ENCODE measurements at regions not wholly inside any gene's neighbourhood (a gene's known extent, or its start where the extent isn't known, plus 50 kb on each side); places are given as distances from the start of the nearest gene placed in this dataset.

DNA sequence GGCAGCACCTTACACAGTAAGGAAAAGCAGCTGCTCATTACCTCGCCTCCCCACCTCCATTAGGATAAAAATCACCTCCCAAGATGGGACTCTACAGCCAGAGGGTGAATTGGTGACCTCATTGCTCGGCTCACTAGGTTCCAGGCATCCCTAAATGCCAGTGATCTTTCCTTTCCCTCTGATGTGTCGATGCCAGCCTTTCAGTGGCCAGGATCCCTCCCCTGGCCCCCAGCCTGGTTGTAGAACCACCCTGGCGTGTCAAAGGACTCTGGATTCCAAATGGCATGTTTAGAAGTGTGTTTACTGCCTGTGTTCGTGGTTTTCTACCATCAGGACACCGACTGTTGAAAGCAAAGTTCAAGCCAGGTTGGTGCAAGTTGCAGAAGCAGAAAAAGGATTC is 72.1 kb upstream of the LYRM9 start:
- WGBS, 2 experiments (ENCODE audit: insufficient coverage in 1 of 2, insufficient read length in 1 of 2) = 92 to 95% methylated on average over 3 to 6 of the region's 6 CpGs
- H3K27ac ChIP-seq (ENCODE audit: low read depth, low read length) = no peak overlapping the region
- no peak for DNase-seq
- no peak overlapping the region for H3K9ac ChIP-seq (ENCODE audit: extremely low read depth, low read length, poor library complexity, severe bottlenecking)
- H3K9me3 ChIP-seq (ENCODE audit: control insufficient read depth, low read length) = no peaks in the 10 kb centered on the region
- no peaks in the 10 kb centered on the region for H3K9me3 Mint-ChIP-seq
- H3K36me3 Mint-ChIP-seq (ENCODE audit: low read depth) = no peaks in the 10 kb centered on the region
- H3K4me3 ChIP-seq (ENCODE audit: low read length) = no peak overlapping the region
- no peaks in the 10 kb centered on the region for H3K36me3 ChIP-seq (ENCODE audit: control insufficient read depth, insufficient read depth, low read length)
- TF ChIP-seq CTCF (conservative IDR thresholded peaks at IDR 0.05) = no peak
- peaks cover 22% of the 10 kb centered on the region for H3K27me3 ChIP-seq (ENCODE audit: control insufficient read depth, insufficient read depth, low read length, poor library complexity, severe bottlenecking)
- peaks cover 10% of the 10 kb centered on the region for H3K4me1 Mint-ChIP-seq
- no peak overlapping the region for H3K27ac Mint-ChIP-seq
- H3K4me3 Mint-ChIP-seq = no peak overlapping the region
- H3K27me3 Mint-ChIP-seq (ENCODE audit: insufficient read depth) = peaks cover 22% of the 10 kb centered on the region
- H3K4me1 ChIP-seq (ENCODE audit: control insufficient read depth, insufficient read depth, low read length) = no peaks in the 10 kb centered on the region

DNA sequence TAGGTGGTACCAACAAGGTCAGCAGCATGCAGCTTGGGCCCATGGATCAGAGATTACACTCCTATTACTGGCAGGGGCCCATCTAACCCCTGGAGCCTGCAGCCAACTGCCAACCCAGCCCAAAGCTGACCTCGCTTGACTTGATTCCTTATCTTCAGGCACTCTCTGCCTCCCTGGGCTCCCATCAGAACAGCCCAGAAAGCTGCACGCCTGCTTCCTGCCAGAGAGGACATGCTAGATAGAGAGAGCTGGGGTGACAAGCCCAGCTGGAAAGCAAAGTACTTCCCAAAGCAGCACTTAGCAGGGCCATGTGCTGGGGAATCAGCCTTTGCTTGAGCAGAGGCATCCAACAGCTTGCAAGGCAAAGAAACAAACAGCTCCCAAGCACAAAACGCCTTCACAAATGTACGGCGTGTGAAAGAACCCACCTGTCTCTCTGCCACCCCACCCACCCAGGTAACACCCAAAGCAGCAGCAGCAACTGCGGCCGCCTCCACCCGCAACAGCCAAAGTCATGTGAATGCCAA is 74.2 kb upstream of the NLK start:
- H3K4me3 Mint-ChIP-seq = no peak overlapping the region
- DNase-seq = no peak
- TF ChIP-seq CTCF (conservative IDR thresholded peaks at IDR 0.05) = no peak
- H3K27me3 Mint-ChIP-seq (ENCODE audit: insufficient read depth) = peaks cover 10% of the 10 kb centered on the region
- Histone ChIP-seq H3K27ac (ENCODE audit: low read depth, low read length) (no peak overlapping the region), H3K36me3 (ENCODE audit: control insufficient read depth, insufficient read depth, low read length) (no peaks in the 10 kb centered on the region), H3K4me3 (ENCODE audit: low read length) (no peak overlapping the region), H3K9me3 (ENCODE audit: control insufficient read depth, low read length) (no peaks in the 10 kb centered on the region), H3K4me1 (ENCODE audit: control insufficient read depth, insufficient read depth, low read length) (no peaks in the 10 kb centered on the region), H3K9ac (ENCODE audit: extremely low read depth, low read length, poor library complexity, severe bottlenecking) (no peak overlapping the region), H3K27me3 (ENCODE audit: control insufficient read depth, insufficient read depth, low read length, poor library complexity, severe bottlenecking) (peaks cover 4% of the 10 kb centered on the region)
- no peaks in the 10 kb centered on the region for H3K36me3 Mint-ChIP-seq (ENCODE audit: low read depth)
- H3K27ac Mint-ChIP-seq = no peak overlapping the region
- no peaks in the 10 kb centered on the region for H3K9me3 Mint-ChIP-seq
- peaks cover 10% of the 10 kb centered on the region for H3K4me1 Mint-ChIP-seq
- WGBS, 2 experiments (ENCODE audit: insufficient coverage in 1 of 2, insufficient read length in 1 of 2) = 89 to 96% methylated on average over 8 of the region's 8 CpGs

GRCh38 chr17:27970587-27970986 is 71.9 kb upstream of the NLK start:
- Histone ChIP-seq H3K36me3 (ENCODE audit: control insufficient read depth, insufficient read depth, low read length) (no peaks in the 10 kb centered on the region), H3K9ac (ENCODE audit: extremely low read depth, low read length, poor library complexity, severe bottlenecking) (no peak overlapping the region)

More at GRCh38 chr17:27970587-27970986, 71.9 kb upstream of the NLK start:
- H3K9me3 ChIP-seq (ENCODE audit: control insufficient read depth, low read length) = no peaks in the 10 kb centered on the region
- WGBS, 2 experiments (ENCODE audit: insufficient coverage in 1 of 2, insufficient read length in 1 of 2) = 85% methylated on average over 3 of the region's 3 CpGs; no CpG with 5 or more reads in 1 of the 2 experiments
- DNase-seq = no peak
- TF ChIP-seq CTCF (conservative IDR thresholded peaks at IDR 0.05) = no peak
- Mint-ChIP-seq H3K4me1 (peaks cover 13% of the 10 kb centered on the region), H3K27me3 (ENCODE audit: insufficient read depth) (peaks cover 9% of the 10 kb centered on the region), H3K9me3 (no peaks in the 10 kb centered on the region), H3K27ac (no peak overlapping the region), H3K4me3 (no peak overlapping the region), H3K36me3 (ENCODE audit: low read depth) (no peaks in the 10 kb centered on the region)
- no peaks in the 10 kb centered on the region for H3K4me1 ChIP-seq (ENCODE audit: control insufficient read depth, insufficient read depth, low read length)
- H3K4me3 ChIP-seq (ENCODE audit: low read length) = no peak overlapping the region
- no peak overlapping the region for H3K27ac ChIP-seq (ENCODE audit: low read depth, low read length)
- no peaks in the 10 kb centered on the region for H3K27me3 ChIP-seq (ENCODE audit: control insufficient read depth, insufficient read depth, low read length, poor library complexity, severe bottlenecking)
